ENCODE measurements at regions not wholly inside any gene's neighbourhood (a gene's known extent, or its start where the extent isn't known, plus 50 kb on each side); places are given as distances from the start of the nearest gene placed in this dataset.

DNA sequence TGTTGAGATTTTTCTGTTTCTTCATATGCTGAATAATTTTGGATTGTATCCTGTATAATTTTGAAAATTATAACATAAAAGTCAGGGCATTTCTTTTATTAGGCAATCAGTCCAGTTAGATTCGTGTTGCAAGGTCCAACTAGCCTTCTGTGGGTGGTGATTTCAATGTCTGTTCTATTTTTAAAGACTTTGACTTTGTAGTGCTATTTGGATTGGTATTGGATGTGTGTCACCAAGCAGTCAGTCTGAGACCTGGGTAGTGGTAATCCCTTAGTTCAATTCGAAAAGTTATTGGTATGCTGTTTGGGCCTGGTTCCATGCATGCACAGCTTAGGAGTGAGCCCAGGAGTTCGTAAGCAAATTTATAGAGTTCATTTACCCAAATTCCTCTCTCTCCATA, 82.2 kb downstream of the EPDR1 start:
- DNase-seq = no peak
- intact Hi-C loops (cut with DNase I; ENCODE audit: low total_unique reads) = no loop called here

DNA sequence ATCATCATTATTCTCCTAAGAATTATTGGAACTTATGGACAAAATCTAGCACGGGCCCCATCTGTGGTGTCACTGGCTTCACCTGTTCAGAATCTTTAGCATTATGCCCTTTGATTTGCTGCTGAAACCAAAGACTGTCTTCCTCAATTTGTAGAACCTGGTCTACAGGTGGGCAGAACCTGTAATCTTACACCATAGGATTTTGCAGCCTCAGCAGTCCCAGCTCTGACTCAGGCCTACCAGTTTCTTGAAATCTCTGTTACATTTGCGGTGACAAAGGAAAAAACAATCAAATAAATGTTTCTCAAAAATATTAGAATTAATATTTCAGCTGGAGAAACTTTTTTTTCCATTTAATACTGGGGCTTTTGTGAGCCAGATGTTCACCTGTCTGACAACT, 86.1 kb downstream of the EPDR1 start:
- intact Hi-C loops (cut with DNase I; ENCODE audit: low total_unique reads) = no loop called here
- Histone ChIP-seq H3K4me3 (no peak overlapping the region), H3K27ac (no peak overlapping the region), H3K27me3 (no peaks in the 10 kb centered on the region), H3K4me1 (no peaks in the 10 kb centered on the region), H3K9me3 (peaks cover 0 to 10% (median 6%) of the 10 kb centered on the region in 4 donors), H3K36me3 (no peaks in the 10 kb centered on the region)
- 76 to 93% (median 82%) methylated on average over 2 of the region's 2 CpGs for WGBS, 5 donors
- no peak for DNase-seq
- TF ChIP-seq, protein P1, sequence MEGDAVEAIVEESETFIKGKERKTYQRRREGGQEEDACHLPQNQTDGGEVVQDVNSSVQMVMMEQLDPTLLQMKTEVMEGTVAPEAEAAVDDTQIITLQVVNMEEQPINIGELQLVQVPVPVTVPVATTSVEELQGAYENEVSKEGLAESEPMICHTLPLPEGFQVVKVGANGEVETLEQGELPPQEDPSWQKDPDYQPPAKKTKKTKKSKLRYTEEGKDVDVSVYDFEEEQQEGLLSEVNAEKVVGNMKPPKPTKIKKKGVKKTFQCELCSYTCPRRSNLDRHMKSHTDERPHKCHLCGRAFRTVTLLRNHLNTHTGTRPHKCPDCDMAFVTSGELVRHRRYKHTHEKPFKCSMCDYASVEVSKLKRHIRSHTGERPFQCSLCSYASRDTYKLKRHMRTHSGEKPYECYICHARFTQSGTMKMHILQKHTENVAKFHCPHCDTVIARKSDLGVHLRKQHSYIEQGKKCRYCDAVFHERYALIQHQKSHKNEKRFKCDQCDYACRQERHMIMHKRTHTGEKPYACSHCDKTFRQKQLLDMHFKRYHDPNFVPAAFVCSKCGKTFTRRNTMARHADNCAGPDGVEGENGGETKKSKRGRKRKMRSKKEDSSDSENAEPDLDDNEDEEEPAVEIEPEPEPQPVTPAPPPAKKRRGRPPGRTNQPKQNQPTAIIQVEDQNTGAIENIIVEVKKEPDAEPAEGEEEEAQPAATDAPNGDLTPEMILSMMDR (IDR thresholded peaks at IDR 0.05) = no peak
- TF ChIP-seq EP300 (IDR thresholded peaks at IDR 0.05) (no peak), POLR2A (IDR thresholded peaks at IDR 0.05) (no peak), POLR2AphosphoS5 (IDR thresholded peaks at IDR 0.05) (no peak)

More for the DNA sequence above, 82.2 kb downstream of the EPDR1 start:
- Histone ChIP-seq H3K27ac (no peak overlapping the region), H3K4me1 (peaks cover 0 to 14% (median 0%) of the 10 kb centered on the region in 4 donors), H3K27me3 (no peaks in the 10 kb centered on the region), H3K9me3 (no peaks in the 10 kb centered on the region), H3K36me3 (no peaks in the 10 kb centered on the region), H3K4me3 (no peak overlapping the region)
- TF ChIP-seq EP300 (IDR thresholded peaks at IDR 0.05) (no peak), POLR2A (IDR thresholded peaks at IDR 0.05) (no peak)
- TF ChIP-seq, protein P1 (IDR thresholded peaks at IDR 0.05) = no peak
- WGBS, 5 donors = 44 to 66% (median 53%) methylated on average over 3 of the region's 3 CpGs

DNA sequence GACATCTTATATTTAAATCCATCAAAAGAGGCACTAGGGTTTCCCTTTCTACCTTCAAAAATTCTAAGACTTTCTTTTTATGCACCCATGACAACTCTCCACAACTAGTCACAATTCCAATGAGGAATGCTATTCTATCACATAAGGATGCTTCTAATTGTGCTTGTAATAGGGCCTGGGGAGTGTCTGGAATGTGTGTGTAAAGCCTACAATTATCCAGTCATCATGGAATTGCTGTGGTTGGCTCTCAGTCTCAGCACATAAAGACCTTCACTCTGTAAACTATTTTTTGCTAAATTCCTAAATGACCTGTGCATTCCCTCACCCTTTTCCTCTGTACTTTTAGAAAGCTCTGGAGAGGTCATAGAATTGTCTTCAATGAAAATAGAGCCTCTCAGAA, 86.7 kb downstream of the EPDR1 start:
- Histone ChIP-seq H3K9me3 (peaks cover 0 to 10% (median 6%) of the 10 kb centered on the region in 4 donors), H3K36me3 (no peaks in the 10 kb centered on the region), H3K4me3 (no peak overlapping the region), H3K27me3 (no peaks in the 10 kb centered on the region), H3K27ac (no peak overlapping the region), H3K4me1 (no peaks in the 10 kb centered on the region)
- intact Hi-C loops (cut with DNase I; ENCODE audit: low total_unique reads) = no loop called here
- TF ChIP-seq, protein P1 (IDR thresholded peaks at IDR 0.05) = no peak
- TF ChIP-seq EP300 (IDR thresholded peaks at IDR 0.05) = no peak
- TF ChIP-seq POLR2AphosphoS5 (IDR thresholded peaks at IDR 0.05) = no peak
- DNase-seq = no peak

DNA sequence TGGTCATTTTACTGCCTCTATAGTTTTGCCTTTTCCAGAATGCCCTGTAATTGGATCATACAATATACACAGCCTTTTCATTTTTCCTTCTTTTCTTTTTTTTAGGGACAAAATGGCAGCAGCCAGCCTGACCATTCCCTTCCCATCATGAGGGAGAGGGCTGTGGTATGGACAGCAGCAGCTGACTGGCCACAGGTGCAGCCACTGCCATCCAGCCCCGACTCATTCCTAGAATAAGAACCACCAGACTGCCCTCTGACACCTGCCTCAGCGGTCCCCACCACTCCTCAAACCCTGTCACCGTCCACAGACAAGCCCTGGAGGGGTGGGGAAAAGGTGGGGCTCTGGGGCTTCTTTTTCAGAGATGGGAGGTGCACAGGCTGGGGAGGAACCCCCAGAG, 92.8 kb downstream of the EPDR1 start:
- no peak for TF ChIP-seq POLR2A (IDR thresholded peaks at IDR 0.05)
- no peak for TF ChIP-seq EP300 (IDR thresholded peaks at IDR 0.05)
- no peak for TF ChIP-seq POLR2AphosphoS5 (IDR thresholded peaks at IDR 0.05)
- TF ChIP-seq, protein P1 (IDR thresholded peaks at IDR 0.05) = no peak
- intact Hi-C loops (cut with DNase I; ENCODE audit: low total_unique reads) = no loop called here
- Histone ChIP-seq H3K27ac (no peak overlapping the region), H3K4me3 (no peak overlapping the region), H3K4me1 (no peaks in the 10 kb centered on the region), H3K36me3 (no peaks in the 10 kb centered on the region), H3K9me3 (peaks cover 0 to 10% (median 6%) of the 10 kb centered on the region in 4 donors), H3K27me3 (no peaks in the 10 kb centered on the region)
- no peak for DNase-seq
- WGBS, 5 donors = 50 to 83% (median 73%) methylated on average over 3 of the region's 3 CpGs

Measured in stomach (tissue), 8 donors.